SK-N-SH (cell line): ENCODE measurements at regions not wholly inside any gene's neighbourhood (a gene's known extent, or its start where the extent isn't known, plus 50 kb on each side); places are given as distances from the start of the nearest gene placed in this dataset.

ENCODE experiments used
- CTCF ChIA-PET: fragments of 300-600, 350-600 bp; formaldehyde crosslinking; extraction: SDS; loops from one replicate; lab custom pipeline; 2021; lab: Yijun Ruan, JAX
- POLR2A ChIA-PET: fragments of 350-600 bp; sonication (Branson Sonifier 250); formaldehyde crosslinking; extraction: SDS; loops from one replicate; lab custom pipeline; 2020; ENCODE audit warnings: antibody characterized with exemption, inconsistent platforms; lab: Yijun Ruan, JAX
- DNase-seq: peaks from one replicate; pipeline ENCODE4 v3.0.0; 2012
- H2AFZ ChIP-seq: fragments of 200-600 bp; sonication (generic); 2 replicates; pipeline ENCODE4 v1.8.1; 2016; ENCODE audit warnings: antibody characterized with exemption, mild to moderate bottlenecking, low read depth
- H3F3A ChIP-seq: fragments of 200-600 bp; sonication (generic); replicated peaks from 2 replicates; pipeline ENCODE3; 2016; ENCODE audit warnings: antibody characterized with exemption, mild to moderate bottlenecking; ENCODE audit not compliant: insufficient read depth
- H3K27ac ChIP-seq, 2 experiments: fragments of 200-500 bp in 1 of 2; fragments of 200-600 bp in 1 of 2; sonication (Bioruptor generic) in 1 of 2; sonication (generic), shearing (Covaris generic) in 1 of 2; 2 replicates each; pipeline versions ENCODE4 v1.5.1 to v1.6.1; 2014 to 2016; ENCODE audit warnings: low read depth in 2 of 2, inconsistent platforms in 1 of 2, low read length in 1 of 2, mild to moderate bottlenecking in 1 of 2, mixed read lengths in 1 of 2
- H3K27me3 ChIP-seq: fragments of 200-600 bp; sonication (generic), shearing (Covaris generic); 2 replicates; pipeline ENCODE4 v1.6.1; 2016; ENCODE audit warnings: mixed run types; ENCODE audit not compliant: insufficient read depth
- H3K36me3 ChIP-seq, 2 experiments: fragments of 200-500 bp in 1 of 2; fragments of 200-600 bp in 1 of 2; sonication (Bioruptor generic) in 1 of 2; sonication (generic) in 1 of 2; replicated peaks in 1 of 2; 2 replicates each; pipeline versions ENCODE3 to v1.5.1; 2014 to 2016; ENCODE audit warnings: low read length in 1 of 2, mild to moderate bottlenecking in 1 of 2; ENCODE audit not compliant: insufficient read depth in 2 of 2, control insufficient read depth in 1 of 2
- H3K4me1 ChIP-seq, 2 experiments: fragments of 200-500 bp in 1 of 2; fragments of 200-600 bp in 1 of 2; sonication (Bioruptor generic) in 1 of 2; sonication (generic), shearing (Covaris generic) in 1 of 2; 2 replicates each; pipeline versions ENCODE4 v1.5.1 to v1.6.1; 2014 to 2016; ENCODE audit warnings: low read depth in 1 of 2, low read length in 1 of 2, mixed run types in 1 of 2; ENCODE audit not compliant: insufficient read depth in 2 of 2, control insufficient read depth in 1 of 2
- H3K4me2 ChIP-seq: fragments of 200-600 bp; sonication (generic), shearing (Covaris generic); 2 replicates; pipeline ENCODE4 v1.6.1; 2017; ENCODE audit warnings: mixed run types
- H3K4me3 ChIP-seq, 2 experiments: fragments of 200-500 bp in 1 of 2; fragments of 200-600 bp in 1 of 2; sonication (Bioruptor generic) in 1 of 2; sonication (generic), shearing (Covaris generic) in 1 of 2; 2 replicates each; pipeline versions ENCODE4 v1.5.1 to v1.8.1; 2014 to 2016; ENCODE audit warnings: low read depth in 2 of 2, inconsistent platforms in 1 of 2, low read length in 1 of 2, mild to moderate bottlenecking in 1 of 2, mixed read lengths in 1 of 2, moderate library complexity in 1 of 2
- H3K79me2 ChIP-seq: fragments of 200-600 bp; sonication (generic); 2 replicates; pipeline ENCODE4 v1.8.1; 2017; ENCODE audit warnings: mild to moderate bottlenecking; ENCODE audit not compliant: insufficient read depth
- H3K9ac ChIP-seq: fragments of 200-600 bp; sonication (generic); 2 replicates; pipeline ENCODE4 v1.6.1; 2017; ENCODE audit warnings: mixed run types
- H3K9me2 ChIP-seq: fragments of 200-600 bp; sonication (generic); 2 replicates; pipeline ENCODE4 v1.6.1; 2017; ENCODE audit warnings: mixed run types
- H3K9me3 ChIP-seq: fragments of 200-600 bp; sonication (generic); 2 replicates; pipeline ENCODE4 v1.6.1; 2017; ENCODE audit warnings: mixed run types, mild to moderate bottlenecking, moderate library complexity
- H4K20me1 ChIP-seq: fragments of 200-600 bp; sonication (generic); 2 replicates; pipeline ENCODE4 v1.6.1; 2017; ENCODE audit warnings: mild to moderate bottlenecking, mixed run types; ENCODE audit not compliant: insufficient read depth
- ELF1 ChIP-seq: IDR thresholded peaks from 2 replicates; pipeline ENCODE4 v1.4.0; 2012
- FOSL2 ChIP-seq: IDR thresholded peaks from 2 replicates; pipeline ENCODE4 v1.4.0; 2012; ENCODE audit warnings: low read depth, mild to moderate bottlenecking, moderate library complexity, borderline replicate concordance
- FOXM1 ChIP-seq: IDR thresholded peaks from 2 replicates; pipeline ENCODE4 v1.4.0; 2012; ENCODE audit warnings: low read depth, mild to moderate bottlenecking
- GABPA ChIP-seq: IDR thresholded peaks from 2 replicates; pipeline ENCODE4 v1.4.0; 2012; ENCODE audit warnings: low read depth, mild to moderate bottlenecking
- GATA2 ChIP-seq: sonication (generic); formaldehyde crosslinking; IDR thresholded peaks from 2 replicates; pipeline ENCODE4 v1.5.0; 2020; ENCODE audit warnings: mild to moderate bottlenecking, missing genetic modification reagents
- MEF2A ChIP-seq: IDR thresholded peaks from 2 replicates; pipeline ENCODE4 v1.4.0; 2012; ENCODE audit warnings: low read depth, borderline replicate concordance
- NRF1 ChIP-seq: IDR thresholded peaks from 2 replicates; pipeline ENCODE4 v1.6.1; 2012; ENCODE audit warnings: low read depth, mild to moderate bottlenecking, low read length
- POLR2AphosphoS5 ChIP-seq: IDR thresholded peaks from 2 replicates; pipeline ENCODE4 v1.6.1; 2012; ENCODE audit warnings: low read depth, low read length
- RAD21 ChIP-seq: IDR thresholded peaks from 2 replicates; pipeline ENCODE4 v1.6.1; 2012; ENCODE audit warnings: mild to moderate bottlenecking, low read length
- RFX5 ChIP-seq: IDR thresholded peaks from 2 replicates; pipeline ENCODE4 v1.6.1; 2012; ENCODE audit warnings: mild to moderate bottlenecking, improper control_type of control experiment, low read length
- TAF1 ChIP-seq: IDR thresholded peaks from 2 replicates; pipeline ENCODE4 v1.6.1; 2012; ENCODE audit warnings: low read depth, mild to moderate bottlenecking, low read length, moderate library complexity, borderline replicate concordance
- TCF12 ChIP-seq: IDR thresholded peaks from 2 replicates; pipeline ENCODE4 v1.4.0; 2012
- WGBS: methylation state at CpG from one replicate; pipeline ENCODE4 v1.1.6; 2017; ENCODE audit warnings: low lambda C conversion rate; 5-methylcytosine and 5-hydroxymethylcytosine counted together
- TF ChIP-seq, protein P1 (sequence below): IDR thresholded peaks from 2 replicates; pipeline ENCODE4 v1.4.0; 2012; ENCODE audit warnings: low read depth, borderline replicate concordance
- TF ChIP-seq, protein P2 (sequence below): IDR thresholded peaks from 2 replicates; pipeline ENCODE4 v1.4.0; 2012; ENCODE audit warnings: low read depth, borderline replicate concordance
- TF ChIP-seq, protein P3 (sequence below): fragments of 150-350 bp; IDR thresholded peaks from 2 replicates; pipeline ENCODE4 v1.6.1; 2016; ENCODE audit warnings: mild to moderate bottlenecking, low read depth, low read length
- TF ChIP-seq, protein P4 (sequence below): fragments of 200-600 bp; sonication (generic); IDR thresholded peaks from 2 replicates; pipeline ENCODE4 v1.6.1; 2017; ENCODE audit warnings: antibody characterized with exemption, mild to moderate bottlenecking, moderate library complexity
- TF ChIP-seq, protein P5 (sequence below): IDR thresholded peaks from 2 replicates; pipeline ENCODE4 v1.6.1; 2012; ENCODE audit warnings: mild to moderate bottlenecking, low read depth, low read length, moderate library complexity

DNA sequence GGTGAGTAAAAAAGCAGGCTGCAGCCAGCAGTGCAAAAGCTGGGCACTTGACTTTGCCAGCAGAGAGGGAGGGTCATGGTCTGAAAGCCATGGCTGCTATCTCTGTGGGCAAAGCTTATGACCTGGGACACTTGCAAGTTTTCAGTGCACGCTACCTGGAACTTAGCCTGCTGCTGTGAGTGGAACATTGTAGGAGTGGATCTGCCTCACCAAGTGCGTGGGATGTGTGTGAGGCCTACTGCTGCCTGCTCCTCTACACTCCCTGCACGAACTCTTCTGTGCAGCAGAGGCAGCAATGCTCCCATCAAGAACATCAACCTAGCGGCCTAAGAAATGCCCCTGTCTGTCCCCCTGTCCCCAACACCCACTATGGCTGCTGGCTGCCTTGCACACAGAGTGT lies 344.1 kb upstream of the REG3G start (continued):
- TF ChIP-seq, protein P1, sequence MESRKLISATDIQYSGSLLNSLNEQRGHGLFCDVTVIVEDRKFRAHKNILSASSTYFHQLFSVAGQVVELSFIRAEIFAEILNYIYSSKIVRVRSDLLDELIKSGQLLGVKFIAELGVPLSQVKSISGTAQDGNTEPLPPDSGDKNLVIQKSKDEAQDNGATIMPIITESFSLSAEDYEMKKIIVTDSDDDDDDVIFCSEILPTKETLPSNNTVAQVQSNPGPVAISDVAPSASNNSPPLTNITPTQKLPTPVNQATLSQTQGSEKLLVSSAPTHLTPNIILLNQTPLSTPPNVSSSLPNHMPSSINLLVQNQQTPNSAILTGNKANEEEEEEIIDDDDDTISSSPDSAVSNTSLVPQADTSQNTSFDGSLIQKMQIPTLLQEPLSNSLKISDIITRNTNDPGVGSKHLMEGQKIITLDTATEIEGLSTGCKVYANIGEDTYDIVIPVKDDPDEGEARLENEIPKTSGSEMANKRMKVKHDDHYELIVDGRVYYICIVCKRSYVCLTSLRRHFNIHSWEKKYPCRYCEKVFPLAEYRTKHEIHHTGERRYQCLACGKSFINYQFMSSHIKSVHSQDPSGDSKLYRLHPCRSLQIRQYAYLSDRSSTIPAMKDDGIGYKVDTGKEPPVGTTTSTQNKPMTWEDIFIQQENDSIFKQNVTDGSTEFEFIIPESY, result no peak
- TF ChIP-seq RAD21 (no peak), RFX5 (no peak), NRF1 (no peak), POLR2AphosphoS5 (no peak)
- TF ChIP-seq, protein P2, sequence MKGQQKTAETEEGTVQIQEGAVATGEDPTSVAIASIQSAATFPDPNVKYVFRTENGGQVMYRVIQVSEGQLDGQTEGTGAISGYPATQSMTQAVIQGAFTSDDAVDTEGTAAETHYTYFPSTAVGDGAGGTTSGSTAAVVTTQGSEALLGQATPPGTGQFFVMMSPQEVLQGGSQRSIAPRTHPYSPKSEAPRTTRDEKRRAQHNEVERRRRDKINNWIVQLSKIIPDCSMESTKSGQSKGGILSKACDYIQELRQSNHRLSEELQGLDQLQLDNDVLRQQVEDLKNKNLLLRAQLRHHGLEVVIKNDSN, result no peak
- TF ChIP-seq, all 33 proteins: peak for 0

DNA sequence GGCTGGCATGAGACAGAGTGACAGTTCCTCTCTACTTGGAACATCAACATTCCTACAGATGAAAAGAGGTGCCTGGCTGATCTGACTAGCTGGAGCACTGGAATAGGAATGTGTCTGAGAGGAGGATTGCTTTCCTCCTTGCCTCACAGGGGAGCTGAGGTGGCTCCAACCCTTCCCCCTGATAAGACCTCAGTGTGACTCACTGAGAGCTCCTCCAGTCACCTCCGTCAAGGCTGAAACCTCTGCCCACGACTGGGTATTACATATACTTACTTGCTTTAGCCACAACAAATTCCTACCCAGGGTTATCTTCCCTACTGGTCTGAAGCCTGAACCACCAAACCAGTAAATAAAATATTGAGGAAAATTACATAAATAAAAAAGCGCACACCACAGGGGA lies 342.7 kb upstream of the REG3G start:
- Histone ChIP-seq H3F3A (no peaks in the 10 kb centered on the region), H3K79me2 (no peaks in the 10 kb centered on the region), H3K9me2 (no peaks in the 10 kb centered on the region), H2AFZ (no peak overlapping the region), H3K27ac (no peak overlapping the region), H3K27me3 (no peaks in the 10 kb centered on the region), H3K4me1 (no peaks in the 10 kb centered on the region), H4K20me1 (no peaks in the 10 kb centered on the region), H3K4me3 (no peak overlapping the region), H3K9me3 (no peaks in the 10 kb centered on the region), H3K9ac (no peak overlapping the region), H3K4me2 (no peak overlapping the region), H3K36me3 (no peaks in the 10 kb centered on the region)
- CTCF ChIA-PET, result no interaction called here
- DNase-seq, result no peak
- 48% methylated on average over 3 of the region's 3 CpGs for WGBS
- POLR2A ChIA-PET, result no interaction called here
- TF ChIP-seq GATA2 (CRISPR knock-in tag) (no peak), ELF1 (no peak), FOSL2 (no peak), MEF2A (no peak), GABPA (no peak), POLR2AphosphoS5 (no peak), TAF1 (no peak), FOXM1 (no peak), TCF12 (no peak), RFX5 (no peak)
- TF ChIP-seq, protein P3, sequence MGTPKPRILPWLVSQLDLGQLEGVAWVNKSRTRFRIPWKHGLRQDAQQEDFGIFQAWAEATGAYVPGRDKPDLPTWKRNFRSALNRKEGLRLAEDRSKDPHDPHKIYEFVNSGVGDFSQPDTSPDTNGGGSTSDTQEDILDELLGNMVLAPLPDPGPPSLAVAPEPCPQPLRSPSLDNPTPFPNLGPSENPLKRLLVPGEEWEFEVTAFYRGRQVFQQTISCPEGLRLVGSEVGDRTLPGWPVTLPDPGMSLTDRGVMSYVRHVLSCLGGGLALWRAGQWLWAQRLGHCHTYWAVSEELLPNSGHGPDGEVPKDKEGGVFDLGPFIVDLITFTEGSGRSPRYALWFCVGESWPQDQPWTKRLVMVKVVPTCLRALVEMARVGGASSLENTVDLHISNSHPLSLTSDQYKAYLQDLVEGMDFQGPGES, result no peak
- TF ChIP-seq, protein P2, result no peak
- TF ChIP-seq, protein P1, result no peak
- TF ChIP-seq, protein P4, sequence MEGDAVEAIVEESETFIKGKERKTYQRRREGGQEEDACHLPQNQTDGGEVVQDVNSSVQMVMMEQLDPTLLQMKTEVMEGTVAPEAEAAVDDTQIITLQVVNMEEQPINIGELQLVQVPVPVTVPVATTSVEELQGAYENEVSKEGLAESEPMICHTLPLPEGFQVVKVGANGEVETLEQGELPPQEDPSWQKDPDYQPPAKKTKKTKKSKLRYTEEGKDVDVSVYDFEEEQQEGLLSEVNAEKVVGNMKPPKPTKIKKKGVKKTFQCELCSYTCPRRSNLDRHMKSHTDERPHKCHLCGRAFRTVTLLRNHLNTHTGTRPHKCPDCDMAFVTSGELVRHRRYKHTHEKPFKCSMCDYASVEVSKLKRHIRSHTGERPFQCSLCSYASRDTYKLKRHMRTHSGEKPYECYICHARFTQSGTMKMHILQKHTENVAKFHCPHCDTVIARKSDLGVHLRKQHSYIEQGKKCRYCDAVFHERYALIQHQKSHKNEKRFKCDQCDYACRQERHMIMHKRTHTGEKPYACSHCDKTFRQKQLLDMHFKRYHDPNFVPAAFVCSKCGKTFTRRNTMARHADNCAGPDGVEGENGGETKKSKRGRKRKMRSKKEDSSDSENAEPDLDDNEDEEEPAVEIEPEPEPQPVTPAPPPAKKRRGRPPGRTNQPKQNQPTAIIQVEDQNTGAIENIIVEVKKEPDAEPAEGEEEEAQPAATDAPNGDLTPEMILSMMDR, result no peak
- TF ChIP-seq, protein P5, sequence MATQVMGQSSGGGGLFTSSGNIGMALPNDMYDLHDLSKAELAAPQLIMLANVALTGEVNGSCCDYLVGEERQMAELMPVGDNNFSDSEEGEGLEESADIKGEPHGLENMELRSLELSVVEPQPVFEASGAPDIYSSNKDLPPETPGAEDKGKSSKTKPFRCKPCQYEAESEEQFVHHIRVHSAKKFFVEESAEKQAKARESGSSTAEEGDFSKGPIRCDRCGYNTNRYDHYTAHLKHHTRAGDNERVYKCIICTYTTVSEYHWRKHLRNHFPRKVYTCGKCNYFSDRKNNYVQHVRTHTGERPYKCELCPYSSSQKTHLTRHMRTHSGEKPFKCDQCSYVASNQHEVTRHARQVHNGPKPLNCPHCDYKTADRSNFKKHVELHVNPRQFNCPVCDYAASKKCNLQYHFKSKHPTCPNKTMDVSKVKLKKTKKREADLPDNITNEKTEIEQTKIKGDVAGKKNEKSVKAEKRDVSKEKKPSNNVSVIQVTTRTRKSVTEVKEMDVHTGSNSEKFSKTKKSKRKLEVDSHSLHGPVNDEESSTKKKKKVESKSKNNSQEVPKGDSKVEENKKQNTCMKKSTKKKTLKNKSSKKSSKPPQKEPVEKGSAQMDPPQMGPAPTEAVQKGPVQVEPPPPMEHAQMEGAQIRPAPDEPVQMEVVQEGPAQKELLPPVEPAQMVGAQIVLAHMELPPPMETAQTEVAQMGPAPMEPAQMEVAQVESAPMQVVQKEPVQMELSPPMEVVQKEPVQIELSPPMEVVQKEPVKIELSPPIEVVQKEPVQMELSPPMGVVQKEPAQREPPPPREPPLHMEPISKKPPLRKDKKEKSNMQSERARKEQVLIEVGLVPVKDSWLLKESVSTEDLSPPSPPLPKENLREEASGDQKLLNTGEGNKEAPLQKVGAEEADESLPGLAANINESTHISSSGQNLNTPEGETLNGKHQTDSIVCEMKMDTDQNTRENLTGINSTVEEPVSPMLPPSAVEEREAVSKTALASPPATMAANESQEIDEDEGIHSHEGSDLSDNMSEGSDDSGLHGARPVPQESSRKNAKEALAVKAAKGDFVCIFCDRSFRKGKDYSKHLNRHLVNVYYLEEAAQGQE, result no peak
